Left lung (tissue), 4 donors: ENCODE measurements at regions not wholly inside any gene's neighbourhood (a gene's known extent, or its start where the extent isn't known, plus 50 kb on each side); places are given as distances from the start of the nearest gene placed in this dataset.

Experiments used
- ATAC-seq: fragments of 200-7000 bp; cut with Tn5 transposase; one replicate; pipeline ENCODE4 v1.9.1; 2020; ENCODE audit warnings: moderate library complexity
- DNase-seq, 4 donors: peaks; one replicate each; pipeline ENCODE4 v3.0.0-alpha.2; 2013 to 2020
- H3K27ac ChIP-seq, 2 donors: fragments of 200-600 bp; sonication (generic) in 1 of 2; one replicate each; pipeline versions ENCODE4 v1.5.0 to v1.8.0; 2020 to 2021
- H3K27me3 ChIP-seq, 2 donors: fragments of 200-600 bp; sonication (generic) in 1 of 2; one replicate each; pipeline versions ENCODE4 v1.5.0 to v1.8.0; 2020 to 2021
- H3K36me3 ChIP-seq, 2 donors: fragments of 200-600 bp; sonication (generic) in 1 of 2; one replicate each; pipeline versions ENCODE4 v1.5.0 to v1.8.0; 2020 to 2021
- H3K4me1 ChIP-seq, 2 donors: fragments of 200-600 bp; one replicate each; pipeline ENCODE4 v1.8.0; 2021
- H3K4me3 ChIP-seq, 2 donors: fragments of 200-600 bp; sonication (generic) in 1 of 2; one replicate each; pipeline versions ENCODE4 v1.5.0 to v1.8.0; 2020 to 2021; ENCODE audit warnings: mild to moderate bottlenecking in 1 of 2
- H3K9me3 ChIP-seq, 2 donors: fragments of 200-600 bp; sonication (generic) in 1 of 2; one replicate each; pipeline versions ENCODE4 v1.5.0 to v1.8.0; 2020 to 2021
- intact Hi-C, 2 donors: fragments of 100-400 bp; cut with DNase I; formaldehyde crosslinking; loops; one replicate each; pipeline versions ENCODE4 v1.11.2 to v1.14.2; 2022
- TF ChIP-seq, protein P1 (sequence below), 2 donors: fragments of 200-600 bp; sonication (generic) in 1 of 2; IDR thresholded peaks; one replicate each; pipeline versions ENCODE4 v1.5.0 to v1.8.0; 2021; ENCODE audit warnings: antibody characterized with exemption in 2 of 2
- donor health status: DM: no; HTN: yes; CAD: no.
- donor health status: DM: no; HTN: no; CAD: no.

DNA sequence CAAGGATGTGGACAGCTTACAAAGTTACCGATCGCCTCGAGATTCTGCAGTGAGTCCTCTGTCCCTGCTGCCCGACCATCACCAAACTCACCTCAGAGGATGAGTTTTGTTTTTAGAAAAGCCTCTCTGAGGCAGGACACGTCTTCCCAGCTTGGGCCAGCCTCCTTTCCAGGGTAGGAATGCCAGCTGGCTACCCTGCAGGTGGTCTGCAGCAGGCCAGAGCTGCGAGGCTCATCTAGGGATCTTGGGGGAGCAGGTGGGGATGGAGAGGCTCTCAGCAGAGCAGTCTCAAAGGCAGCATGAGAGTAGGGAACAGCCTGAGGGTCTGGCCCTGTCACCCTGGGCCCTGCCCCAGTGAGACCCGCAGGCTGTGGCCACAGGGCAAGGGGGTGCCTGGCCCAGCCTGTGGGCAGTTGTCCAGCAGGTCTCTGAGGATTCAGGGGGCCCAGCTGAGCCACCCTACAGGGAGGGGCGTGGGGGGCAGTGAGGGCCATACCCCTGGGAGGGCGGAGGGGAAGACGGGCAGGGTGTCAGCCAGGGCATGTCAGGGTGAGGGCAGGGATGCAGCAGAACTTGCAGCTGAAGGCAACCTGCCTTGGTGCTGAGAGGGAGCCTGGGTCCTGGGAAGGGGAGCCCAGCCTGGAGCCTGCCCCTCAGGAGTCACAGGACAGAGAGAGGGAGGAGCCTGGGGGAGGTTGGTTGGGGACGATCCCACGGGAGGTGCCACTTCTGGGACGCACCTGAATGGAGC lies 57.3 kb upstream of the TPM4 start:
- H3K36me3 ChIP-seq = no peaks in the 10 kb centered on the region
- no peaks in the 10 kb centered on the region for H3K27me3 ChIP-seq
- ATAC-seq = no peak
- no peak overlapping the region for H3K27ac ChIP-seq
- no peaks in the 10 kb centered on the region for H3K4me1 ChIP-seq
- TF ChIP-seq, protein P1, sequence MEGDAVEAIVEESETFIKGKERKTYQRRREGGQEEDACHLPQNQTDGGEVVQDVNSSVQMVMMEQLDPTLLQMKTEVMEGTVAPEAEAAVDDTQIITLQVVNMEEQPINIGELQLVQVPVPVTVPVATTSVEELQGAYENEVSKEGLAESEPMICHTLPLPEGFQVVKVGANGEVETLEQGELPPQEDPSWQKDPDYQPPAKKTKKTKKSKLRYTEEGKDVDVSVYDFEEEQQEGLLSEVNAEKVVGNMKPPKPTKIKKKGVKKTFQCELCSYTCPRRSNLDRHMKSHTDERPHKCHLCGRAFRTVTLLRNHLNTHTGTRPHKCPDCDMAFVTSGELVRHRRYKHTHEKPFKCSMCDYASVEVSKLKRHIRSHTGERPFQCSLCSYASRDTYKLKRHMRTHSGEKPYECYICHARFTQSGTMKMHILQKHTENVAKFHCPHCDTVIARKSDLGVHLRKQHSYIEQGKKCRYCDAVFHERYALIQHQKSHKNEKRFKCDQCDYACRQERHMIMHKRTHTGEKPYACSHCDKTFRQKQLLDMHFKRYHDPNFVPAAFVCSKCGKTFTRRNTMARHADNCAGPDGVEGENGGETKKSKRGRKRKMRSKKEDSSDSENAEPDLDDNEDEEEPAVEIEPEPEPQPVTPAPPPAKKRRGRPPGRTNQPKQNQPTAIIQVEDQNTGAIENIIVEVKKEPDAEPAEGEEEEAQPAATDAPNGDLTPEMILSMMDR (IDR thresholded peaks at IDR 0.05) = no peak
- H3K4me3 ChIP-seq = no peak overlapping the region
- intact Hi-C loops = no loop called here
- H3K9me3 ChIP-seq = no peaks in the 10 kb centered on the region
- DNase-seq = peak in 1 of 4 donors; percentile 68

DNA sequence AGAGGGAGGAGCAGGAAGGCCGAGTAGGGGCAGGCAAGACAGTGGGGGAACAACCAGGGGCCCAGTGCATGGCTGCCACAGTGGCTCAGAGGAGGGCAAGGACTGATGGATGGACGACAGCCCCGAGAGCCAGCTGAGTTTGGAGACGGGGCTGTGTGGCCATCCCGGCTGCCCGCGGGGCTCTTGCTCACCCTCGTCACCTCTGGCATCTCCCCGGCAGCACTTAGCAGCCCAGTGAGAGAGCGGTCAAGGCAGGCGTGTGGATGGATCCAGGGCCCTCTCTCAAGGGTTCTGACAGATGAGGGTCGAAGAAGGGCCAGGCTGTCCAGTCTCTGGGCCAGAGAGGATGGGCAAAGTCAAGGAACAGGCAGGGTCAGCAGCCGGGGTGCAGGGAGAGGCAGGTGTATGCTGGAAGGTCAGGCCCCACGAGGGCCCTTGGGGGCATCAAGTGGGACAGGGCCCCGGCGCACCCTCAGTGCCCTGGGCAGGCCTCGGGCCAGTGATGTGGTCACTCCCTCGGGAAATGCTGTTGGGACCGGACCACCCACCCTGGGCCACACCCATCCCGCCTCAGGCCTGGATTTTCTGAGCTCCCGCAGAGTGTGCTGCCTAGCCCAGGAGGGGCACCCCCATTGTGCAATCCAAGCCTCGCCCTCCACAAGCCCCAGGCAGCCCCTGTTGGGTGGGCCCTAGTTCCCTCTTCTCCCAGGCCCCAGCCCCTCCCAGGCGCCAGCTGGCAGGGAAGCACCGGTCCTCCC lies 56.4 kb upstream of the TPM4 start:
- Histone ChIP-seq H3K27me3 (no peaks in the 10 kb centered on the region), H3K4me1 (no peaks in the 10 kb centered on the region), H3K9me3 (no peaks in the 10 kb centered on the region), H3K27ac (no peak overlapping the region), H3K36me3 (no peaks in the 10 kb centered on the region), H3K4me3 (no peak overlapping the region)
- DNase-seq = peak in 1 of 4 donors; percentile 75
- TF ChIP-seq, protein P1 (IDR thresholded peaks at IDR 0.05) = no peak
- no peak for ATAC-seq
- intact Hi-C loops = no loop called here

DNA sequence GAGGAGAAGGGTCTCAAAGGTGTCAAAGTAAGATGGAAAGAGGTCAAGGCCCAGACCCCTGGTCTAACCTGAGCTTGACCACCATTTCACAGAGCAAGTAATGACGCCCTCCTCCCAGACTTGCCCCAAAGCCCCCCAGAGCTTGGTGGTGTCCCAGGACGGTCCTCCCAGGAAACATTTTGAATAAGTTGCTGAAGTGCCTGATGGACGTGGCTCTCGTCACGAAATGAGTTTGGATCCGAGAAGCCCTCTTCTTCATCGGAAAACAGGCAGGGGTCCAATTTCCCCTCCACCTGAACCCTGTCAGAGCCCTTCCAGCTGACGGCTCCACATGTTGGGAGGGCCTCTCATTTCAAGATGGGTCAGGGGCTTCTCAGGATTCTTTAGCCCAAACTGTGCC lies 54.5 kb upstream of the TPM4 start:
- ATAC-seq = no peak

DNA sequence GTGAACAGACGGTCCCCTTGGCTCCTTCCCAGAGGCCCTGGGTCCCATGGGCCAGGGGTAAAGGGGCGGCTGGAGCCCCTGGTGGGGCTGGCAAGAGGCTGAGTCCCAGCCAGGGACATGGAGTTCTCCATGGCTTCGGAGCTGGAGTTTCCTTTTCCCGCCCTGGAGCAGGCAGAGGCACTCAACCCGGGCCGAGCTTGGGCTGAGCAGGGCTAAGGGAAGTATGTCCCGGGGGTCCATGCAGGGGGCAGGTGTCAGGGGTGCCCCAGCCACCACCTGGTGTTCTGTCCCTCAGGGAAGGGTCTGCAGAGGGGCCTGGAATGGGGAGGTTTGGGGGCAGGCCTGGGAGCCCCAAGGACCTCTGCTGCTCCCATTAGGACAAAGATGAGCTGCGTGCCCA lies 54.0 kb upstream of the TPM4 start:
- no peak for DNase-seq
- Histone ChIP-seq H3K36me3 (no peaks in the 10 kb centered on the region), H3K27ac (no peak overlapping the region), H3K4me3 (no peak overlapping the region), H3K9me3 (no peaks in the 10 kb centered on the region), H3K27me3 (no peaks in the 10 kb centered on the region), H3K4me1 (no peaks in the 10 kb centered on the region)
- intact Hi-C loops = no loop called here
- no peak for ATAC-seq
- TF ChIP-seq, protein P1 (IDR thresholded peaks at IDR 0.05) = no peak

More for the DNA sequence above, 54.5 kb upstream of the TPM4 start:
- Histone ChIP-seq H3K27ac (no peak overlapping the region), H3K27me3 (no peaks in the 10 kb centered on the region), H3K9me3 (no peaks in the 10 kb centered on the region), H3K4me3 (no peak overlapping the region), H3K36me3 (no peaks in the 10 kb centered on the region), H3K4me1 (no peaks in the 10 kb centered on the region)
- intact Hi-C loops = no loop called here
- no peak for DNase-seq
- TF ChIP-seq, protein P1 (IDR thresholded peaks at IDR 0.05) = no peak

DNA sequence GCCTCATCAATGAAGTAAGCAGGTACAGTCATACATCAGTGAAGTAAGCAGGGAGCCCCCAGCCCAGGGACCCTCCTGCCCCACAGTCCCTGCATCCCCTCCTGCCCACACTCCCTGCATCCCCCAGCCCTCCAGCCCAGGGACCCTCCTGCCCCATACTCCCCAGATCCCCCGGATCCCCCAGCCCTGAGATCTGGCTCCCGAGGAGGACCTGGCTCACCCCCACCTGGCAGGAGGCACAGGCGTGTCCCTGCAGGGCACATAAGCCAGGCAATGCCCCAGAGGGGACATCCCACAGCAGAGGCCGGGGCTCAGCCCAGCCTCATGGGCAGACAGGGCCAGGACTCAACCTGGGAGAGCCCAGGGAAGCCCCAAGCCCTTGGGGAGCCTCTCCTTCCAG lies 53.6 kb upstream of the TPM4 start:
- no peak overlapping the region for H3K27ac ChIP-seq
- TF ChIP-seq, protein P1 (IDR thresholded peaks at IDR 0.05) = no peak
- no peak overlapping the region for H3K4me3 ChIP-seq
- H3K9me3 ChIP-seq = no peaks in the 10 kb centered on the region
- H3K27me3 ChIP-seq = no peaks in the 10 kb centered on the region
- H3K36me3 ChIP-seq = no peaks in the 10 kb centered on the region
- intact Hi-C loops = no loop called here
- ATAC-seq (no peak), DNase-seq (no peak)
- H3K4me1 ChIP-seq = no peaks in the 10 kb centered on the region
